Peyer's patch (tissue), 4 donors: ENCODE measurements at regions not wholly inside any gene's neighbourhood (a gene's known extent, or its start where the extent isn't known, plus 50 kb on each side); places are given as distances from the start of the nearest gene placed in this dataset.

Source experiments
- CTCF ChIP-seq, 6 experiments: fragments of 450-650 bp in 4 of 6; fragments of 200-600 bp in 2 of 6; sonication (generic) in 1 of 6; IDR thresholded peaks; one replicate each; pipeline ENCODE4 v1.5.1; 2017 to 2019; ENCODE audit warnings: antibody characterized with exemption in 6 of 6, mild to moderate bottlenecking in 3 of 6, moderate library complexity in 1 of 6
- POLR2A ChIP-seq, 2 donors: fragments of 450-650 bp; IDR thresholded peaks; one replicate each; pipeline ENCODE4 v1.5.1; 2017; ENCODE audit warnings: antibody characterized with exemption in 2 of 2, mild to moderate bottlenecking in 2 of 2, moderate library complexity in 2 of 2

- TF ChIP-seq POLR2A (IDR thresholded peaks at IDR 0.05), result no peak
- no peak for TF ChIP-seq CTCF (IDR thresholded peaks at IDR 0.05)
Observed at GRCh38 chr4:58261526-58261925, 1151.3 kb upstream of the IGFBP7 start.
